SK-N-SH (cell line): ENCODE measurements at regions not wholly inside any gene's neighbourhood (a gene's known extent, or its start where the extent isn't known, plus 50 kb on each side); places are given as distances from the start of the nearest gene placed in this dataset.

Experiments used
- CTCF ChIA-PET: fragments of 300-600, 350-600 bp; formaldehyde crosslinking; extraction: SDS; loops from one replicate; lab custom pipeline; 2021; lab: Yijun Ruan, JAX
- POLR2A ChIA-PET: fragments of 350-600 bp; sonication (Branson Sonifier 250); formaldehyde crosslinking; extraction: SDS; loops from one replicate; lab custom pipeline; 2020; ENCODE audit warnings: antibody characterized with exemption, inconsistent platforms; lab: Yijun Ruan, JAX
- DNase-seq: peaks from one replicate; pipeline ENCODE4 v3.0.0; 2012
- H2AFZ ChIP-seq: fragments of 200-600 bp; sonication (generic); 2 replicates; pipeline ENCODE4 v1.8.1; 2016; ENCODE audit warnings: antibody characterized with exemption, mild to moderate bottlenecking, low read depth
- H3F3A ChIP-seq: fragments of 200-600 bp; sonication (generic); replicated peaks from 2 replicates; pipeline ENCODE3; 2016; ENCODE audit warnings: antibody characterized with exemption, mild to moderate bottlenecking; ENCODE audit not compliant: insufficient read depth
- H3K27ac ChIP-seq, 2 experiments: fragments of 200-500 bp in 1 of 2; fragments of 200-600 bp in 1 of 2; sonication (Bioruptor generic) in 1 of 2; sonication (generic), shearing (Covaris generic) in 1 of 2; 2 replicates each; pipeline versions ENCODE4 v1.5.1 to v1.6.1; 2014 to 2016; ENCODE audit warnings: low read depth in 2 of 2, inconsistent platforms in 1 of 2, low read length in 1 of 2, mild to moderate bottlenecking in 1 of 2, mixed read lengths in 1 of 2
- H3K27me3 ChIP-seq: fragments of 200-600 bp; sonication (generic), shearing (Covaris generic); 2 replicates; pipeline ENCODE4 v1.6.1; 2016; ENCODE audit warnings: mixed run types; ENCODE audit not compliant: insufficient read depth
- H3K36me3 ChIP-seq, 2 experiments: fragments of 200-500 bp in 1 of 2; fragments of 200-600 bp in 1 of 2; sonication (Bioruptor generic) in 1 of 2; sonication (generic) in 1 of 2; replicated peaks in 1 of 2; 2 replicates each; pipeline versions ENCODE3 to v1.5.1; 2014 to 2016; ENCODE audit warnings: low read length in 1 of 2, mild to moderate bottlenecking in 1 of 2; ENCODE audit not compliant: insufficient read depth in 2 of 2, control insufficient read depth in 1 of 2
- H3K4me1 ChIP-seq, 2 experiments: fragments of 200-500 bp in 1 of 2; fragments of 200-600 bp in 1 of 2; sonication (Bioruptor generic) in 1 of 2; sonication (generic), shearing (Covaris generic) in 1 of 2; 2 replicates each; pipeline versions ENCODE4 v1.5.1 to v1.6.1; 2014 to 2016; ENCODE audit warnings: low read depth in 1 of 2, low read length in 1 of 2, mixed run types in 1 of 2; ENCODE audit not compliant: insufficient read depth in 2 of 2, control insufficient read depth in 1 of 2
- H3K4me2 ChIP-seq: fragments of 200-600 bp; sonication (generic), shearing (Covaris generic); 2 replicates; pipeline ENCODE4 v1.6.1; 2017; ENCODE audit warnings: mixed run types
- H3K4me3 ChIP-seq, 2 experiments: fragments of 200-500 bp in 1 of 2; fragments of 200-600 bp in 1 of 2; sonication (Bioruptor generic) in 1 of 2; sonication (generic), shearing (Covaris generic) in 1 of 2; 2 replicates each; pipeline versions ENCODE4 v1.5.1 to v1.8.1; 2014 to 2016; ENCODE audit warnings: low read depth in 2 of 2, inconsistent platforms in 1 of 2, low read length in 1 of 2, mild to moderate bottlenecking in 1 of 2, mixed read lengths in 1 of 2, moderate library complexity in 1 of 2
- H3K79me2 ChIP-seq: fragments of 200-600 bp; sonication (generic); 2 replicates; pipeline ENCODE4 v1.8.1; 2017; ENCODE audit warnings: mild to moderate bottlenecking; ENCODE audit not compliant: insufficient read depth
- H3K9ac ChIP-seq: fragments of 200-600 bp; sonication (generic); 2 replicates; pipeline ENCODE4 v1.6.1; 2017; ENCODE audit warnings: mixed run types
- H3K9me2 ChIP-seq: fragments of 200-600 bp; sonication (generic); 2 replicates; pipeline ENCODE4 v1.6.1; 2017; ENCODE audit warnings: mixed run types
- H3K9me3 ChIP-seq: fragments of 200-600 bp; sonication (generic); 2 replicates; pipeline ENCODE4 v1.6.1; 2017; ENCODE audit warnings: mixed run types, mild to moderate bottlenecking, moderate library complexity
- H4K20me1 ChIP-seq: fragments of 200-600 bp; sonication (generic); 2 replicates; pipeline ENCODE4 v1.6.1; 2017; ENCODE audit warnings: mild to moderate bottlenecking, mixed run types; ENCODE audit not compliant: insufficient read depth
- CHD2 ChIP-seq: fragments of 150-350 bp; IDR thresholded peaks from 2 replicates; pipeline ENCODE4 v1.6.1; 2018; ENCODE audit warnings: low read length; ENCODE audit not compliant: partially characterized antibody
- ELF1 ChIP-seq: IDR thresholded peaks from 2 replicates; pipeline ENCODE4 v1.4.0; 2012
- EP300 ChIP-seq, 2 experiments: IDR thresholded peaks; 2 replicates each; pipeline versions ENCODE4 v1.4.0 to v1.6.1; 2012; ENCODE audit warnings: borderline replicate concordance in 1 of 2, low read depth in 1 of 2, low read length in 1 of 2
- FOXJ3 ChIP-seq: sonication (generic); formaldehyde crosslinking; IDR thresholded peaks from 2 replicates; pipeline ENCODE4 v1.5.1; 2020; ENCODE audit warnings: mild to moderate bottlenecking, missing genetic modification reagents
- FOXM1 ChIP-seq: IDR thresholded peaks from 2 replicates; pipeline ENCODE4 v1.4.0; 2012; ENCODE audit warnings: low read depth, mild to moderate bottlenecking
- JUND ChIP-seq: IDR thresholded peaks from 2 replicates; pipeline ENCODE4 v1.4.0; 2012
- MXI1 ChIP-seq: IDR thresholded peaks from 2 replicates; pipeline ENCODE4 v1.6.1; 2012; ENCODE audit warnings: mild to moderate bottlenecking, low read depth, low read length, improper control_type of control experiment
- POLR2AphosphoS5 ChIP-seq: IDR thresholded peaks from 2 replicates; pipeline ENCODE4 v1.6.1; 2012; ENCODE audit warnings: low read depth, low read length
- RCOR1 ChIP-seq: fragments of 150-350 bp; IDR thresholded peaks from 2 replicates; pipeline ENCODE4 v1.6.1; 2017; ENCODE audit warnings: antibody characterized with exemption, low read length
- REST ChIP-seq: IDR thresholded peaks from 2 replicates; pipeline ENCODE4 v1.6.1; 2012; ENCODE audit warnings: mild to moderate bottlenecking, low read depth, low read length, moderate library complexity
- SMC3 ChIP-seq: IDR thresholded peaks from 2 replicates; pipeline ENCODE4 v1.6.1; 2012; ENCODE audit warnings: low read depth, low read length, improper control_type of control experiment
- TCF12 ChIP-seq: IDR thresholded peaks from 2 replicates; pipeline ENCODE4 v1.4.0; 2012
- TEAD4 ChIP-seq: IDR thresholded peaks from 2 replicates; pipeline ENCODE4 v1.4.0; 2012; ENCODE audit warnings: mild to moderate bottlenecking, borderline replicate concordance; ENCODE audit not compliant: insufficient read depth
- USF1 ChIP-seq: IDR thresholded peaks from 2 replicates; pipeline ENCODE4 v1.4.0; 2012; ENCODE audit warnings: low read depth, borderline replicate concordance
- YY1 ChIP-seq: IDR thresholded peaks from 2 replicates; pipeline ENCODE4 v1.4.0; 2012; ENCODE audit warnings: low read depth, mild to moderate bottlenecking
- WGBS: methylation state at CpG from one replicate; pipeline ENCODE4 v1.1.6; 2017; ENCODE audit warnings: low lambda C conversion rate; 5-methylcytosine and 5-hydroxymethylcytosine counted together

- Histone ChIP-seq H3K4me3 (no peak overlapping the region), H2AFZ (no peak overlapping the region), H3K9ac (no peak overlapping the region), H3K4me1 (peaks cover 0 to 7% of the 10 kb centered on the region in 2 experiments; a peak in 2 of 4 replicates), H3K4me2 (no peak overlapping the region), H3K27ac (no peak overlapping the region), H3K9me2 (no peaks in the 10 kb centered on the region), H3K27me3 (no peaks in the 10 kb centered on the region), H4K20me1 (no peaks in the 10 kb centered on the region), H3F3A (no peaks in the 10 kb centered on the region), H3K79me2 (no peaks in the 10 kb centered on the region), H3K9me3 (no peaks in the 10 kb centered on the region), H3K36me3 (no peaks in the 10 kb centered on the region)
- ChIA-PET CTCF (interaction anchor here (1.1 kb wide), 1 partner anchor 12 kb away, joined by 3 read pairs; no protein-coding TSS in a partner anchor), POLR2A (no interaction called here)
- WGBS = 0% methylated on average over 1 of the region's 1 CpG
- TF ChIP-seq RCOR1 = peak; percentile 85
- no peak for TF ChIP-seq USF1
- peak; percentile 63 for TF ChIP-seq CHD2
- TF ChIP-seq POLR2AphosphoS5 = no peak
- TF ChIP-seq YY1 = no peak
- no peak for TF ChIP-seq MXI1
- TF ChIP-seq EP300 (IDR thresholded peaks at IDR 0.05; ENCODE audit: borderline replicate concordance in 1 of 2, low read depth in 1 of 2, low read length in 1 of 2) = peak in 1 of 2 experiments; percentile 61; a peak in 1 of 4 replicates
- no peak for DNase-seq
Measured at GRCh38 chr1:199665371-199665770, 362.1 kb upstream of the NR5A2 start.

GRCh38 chr1:199667089-199667488 is 360.4 kb upstream of the NR5A2 start:
- Histone ChIP-seq H3K4me1 (peaks cover 0 to 7% of the 10 kb centered on the region in 2 experiments; a peak in 2 of 4 replicates), H3K9me3 (no peaks in the 10 kb centered on the region), H3K79me2 (no peaks in the 10 kb centered on the region), H3K9ac (no peak overlapping the region), H3K36me3 (no peaks in the 10 kb centered on the region), H2AFZ (no peak overlapping the region), H3K9me2 (no peaks in the 10 kb centered on the region), H3F3A (no peaks in the 10 kb centered on the region), H3K4me3 (no peak overlapping the region), H3K27me3 (no peaks in the 10 kb centered on the region), H4K20me1 (no peaks in the 10 kb centered on the region), H3K27ac (no peak overlapping the region), H3K4me2 (no peak overlapping the region)
- POLR2A ChIA-PET = no interaction called here
- no peak for DNase-seq
- TF ChIP-seq EP300 (IDR thresholded peaks at IDR 0.05; ENCODE audit: borderline replicate concordance in 1 of 2, low read depth in 1 of 2, low read length in 1 of 2) (no peak), CHD2 (no peak), ELF1 (no peak)
- CTCF ChIA-PET = interaction anchor here (1.2 kb wide), 1 partner anchor 17 kb away, joined by 6 read pairs; no protein-coding TSS in a partner anchor
- 80% methylated on average over 10 of the region's 10 CpGs for WGBS

GRCh38 chr1:199669916-199670315 is 357.6 kb upstream of the NR5A2 start:
- H3K4me2 ChIP-seq = no peak overlapping the region
- CTCF ChIA-PET = no interaction called here
- H3F3A ChIP-seq = no peaks in the 10 kb centered on the region
- POLR2A ChIA-PET = no interaction called here
- H3K9ac ChIP-seq = no peak overlapping the region
- H4K20me1 ChIP-seq = no peaks in the 10 kb centered on the region
- no peak for TF ChIP-seq JUND
- no peak for TF ChIP-seq TEAD4
- no peak for TF ChIP-seq POLR2AphosphoS5
- no peak for TF ChIP-seq FOXJ3 (CRISPR knock-in tag)
- TF ChIP-seq TCF12 = no peak
- no peak for TF ChIP-seq REST
- no peak for TF ChIP-seq ELF1
- TF ChIP-seq SMC3 = no peak
- TF ChIP-seq FOXM1 = no peak
- H3K4me3 ChIP-seq = no peak overlapping the region
- H3K79me2 ChIP-seq = no peaks in the 10 kb centered on the region
- DNase-seq = no peak
- no peaks in the 10 kb centered on the region for H3K9me3 ChIP-seq
- H2AFZ ChIP-seq = no peak overlapping the region
- H3K27ac ChIP-seq = no peak overlapping the region
- no peaks in the 10 kb centered on the region for H3K27me3 ChIP-seq
- no peaks in the 10 kb centered on the region for H3K9me2 ChIP-seq
- H3K4me1 ChIP-seq = peaks cover 0 to 7% of the 10 kb centered on the region in 2 experiments; a peak in 2 of 4 replicates
- no peaks in the 10 kb centered on the region for H3K36me3 ChIP-seq
